RWPE1 (cell line): ENCODE measurements at regions not wholly inside any gene's neighbourhood (a gene's known extent, or its start where the extent isn't known, plus 50 kb on each side); places are given as distances from the start of the nearest gene placed in this dataset.
"Not testable (repeated sequence)": the region's sequence is repeated elsewhere in the genome, so short reads cannot be mapped to it uniquely, and the experiment has no call there.

ENCODE experiments used
- CTCF ChIA-PET: fragments of 350-600 bp; sonication (Branson Sonifier 250); formaldehyde crosslinking; extraction: SDS; loops from one replicate; lab custom pipeline; 2021; lab: Yijun Ruan, JAX
- POLR2A ChIA-PET: fragments of 400-600 bp; formaldehyde crosslinking; extraction: SDS; loops from one replicate; lab custom pipeline; 2020; ENCODE audit warnings: antibody characterized with exemption; ENCODE audit not compliant: low non-redundant PET; lab: Yijun Ruan, JAX
- DNase-seq: peaks from one replicate; pipeline ENCODE4 v3.0.0; 2012; ENCODE audit warnings: low spot score
- H3K27ac ChIP-seq: fragments of 450-650 bp; 2 replicates; pipeline ENCODE4 v1.5.1; 2017
- CTCF ChIP-seq: fragments of 450-650 bp; conservative IDR thresholded peaks from 2 replicates; pipeline ENCODE4 v1.5.1; 2017; ENCODE audit warnings: low read depth, mild to moderate bottlenecking

GRCh38 chr3:96510334-96510733, 304.1 kb upstream of the EPHA6 start:
- ChIA-PET CTCF (no interaction called here), POLR2A (no interaction called here)
- no peak overlapping the region for H3K27ac ChIP-seq
- TF ChIP-seq CTCF: no peak
- no peak for DNase-seq

DNA sequence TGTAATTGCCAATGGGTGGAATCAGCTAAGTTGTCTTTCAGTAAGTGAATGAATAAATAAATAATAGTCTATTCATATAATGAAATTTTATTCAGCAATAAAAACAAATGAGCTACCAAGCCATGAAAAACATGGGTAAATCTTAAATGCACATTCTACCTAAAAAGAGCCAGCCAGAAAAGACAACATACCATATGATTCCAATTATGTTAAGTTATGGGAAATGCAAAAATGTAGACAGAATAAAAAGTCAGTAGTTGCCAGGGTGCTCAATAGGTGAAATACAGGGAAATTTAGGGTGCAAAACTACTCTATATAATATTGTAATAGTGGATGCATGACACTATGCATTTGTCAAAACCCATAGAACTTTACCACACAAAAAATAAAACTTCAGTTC, 277.2 kb upstream of the EPHA6 start:
- POLR2A ChIA-PET: no interaction called here

DNA sequence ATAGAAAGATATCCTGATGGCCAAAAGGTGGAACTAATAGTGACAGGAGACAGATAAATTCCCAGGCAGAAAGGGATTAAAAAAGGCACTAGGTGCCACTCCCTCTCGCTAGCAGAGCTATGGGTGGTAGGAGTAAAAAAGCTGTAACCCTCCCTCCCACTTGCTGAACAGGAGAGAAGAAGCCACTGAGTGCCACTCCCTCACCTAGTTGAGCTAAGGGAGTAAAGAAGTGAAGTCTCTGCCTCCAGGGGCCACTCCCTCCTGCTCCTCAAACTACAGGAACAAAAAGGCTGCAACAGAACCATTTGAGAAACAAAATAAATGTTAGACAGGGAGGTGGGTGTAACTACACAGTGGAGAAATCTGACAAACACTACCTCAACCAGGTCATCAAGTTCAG, 276.2 kb upstream of the EPHA6 start:
- DNase-seq: no peak
- ChIA-PET CTCF (no interaction called here), POLR2A (no interaction called here)
- no peak overlapping the region for H3K27ac ChIP-seq
- TF ChIP-seq CTCF: no peak

More for the DNA sequence above, 277.2 kb upstream of the EPHA6 start:
- CTCF ChIA-PET: no interaction called here
- TF ChIP-seq CTCF: no peak
- H3K27ac ChIP-seq: no peak overlapping the region
- DNase-seq: no peak

DNA sequence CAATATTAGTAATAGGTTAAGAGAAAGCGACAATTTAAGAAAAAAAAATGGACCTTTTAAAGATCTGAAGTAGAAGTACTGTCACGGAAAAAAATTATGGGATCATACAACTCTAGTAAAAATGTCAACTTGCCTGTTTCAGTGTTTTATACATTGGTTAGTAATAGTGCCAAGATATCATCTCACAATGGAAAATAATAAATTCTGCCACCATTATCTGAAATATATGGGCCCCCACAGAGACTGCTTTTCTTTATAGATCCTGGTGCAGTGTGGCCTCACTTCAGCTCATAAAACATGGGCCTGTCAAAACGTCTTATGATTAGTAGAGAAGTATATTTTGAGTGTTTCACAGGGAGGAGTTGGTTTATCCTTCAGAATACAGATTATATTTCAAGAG, 266.3 kb upstream of the EPHA6 start:
- POLR2A ChIA-PET: no interaction called here
- DNase-seq: no peak
- CTCF ChIA-PET: interaction anchor here (0.6 kb wide), 1 partner anchor 659 kb away, joined by 3 read pairs; no protein-coding TSS in a partner anchor
- H3K27ac ChIP-seq: no peak overlapping the region
- no peak for TF ChIP-seq CTCF

DNA sequence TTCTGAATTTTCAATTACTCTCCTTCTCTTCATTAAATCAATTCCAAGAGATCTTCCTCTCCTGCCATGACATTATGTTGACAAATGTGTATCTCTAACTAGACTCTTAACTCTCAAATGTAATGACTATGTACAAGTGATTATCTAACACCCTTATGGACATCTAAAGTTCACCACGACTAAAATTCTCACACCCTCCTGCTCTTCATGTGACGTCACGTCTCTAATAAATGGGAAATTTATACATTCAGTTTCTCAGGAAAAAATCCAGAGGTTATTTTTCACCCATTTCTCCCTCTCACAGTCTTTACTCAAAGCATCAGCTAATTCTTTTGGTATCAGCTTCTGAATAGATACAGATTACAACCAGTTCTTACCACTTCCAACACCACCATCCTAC, 237.5 kb upstream of the EPHA6 start:
- TF ChIP-seq CTCF: no peak
- ChIA-PET POLR2A (no interaction called here), CTCF (no interaction called here)
- DNase-seq: no peak
- H3K27ac ChIP-seq: no peak overlapping the region

DNA sequence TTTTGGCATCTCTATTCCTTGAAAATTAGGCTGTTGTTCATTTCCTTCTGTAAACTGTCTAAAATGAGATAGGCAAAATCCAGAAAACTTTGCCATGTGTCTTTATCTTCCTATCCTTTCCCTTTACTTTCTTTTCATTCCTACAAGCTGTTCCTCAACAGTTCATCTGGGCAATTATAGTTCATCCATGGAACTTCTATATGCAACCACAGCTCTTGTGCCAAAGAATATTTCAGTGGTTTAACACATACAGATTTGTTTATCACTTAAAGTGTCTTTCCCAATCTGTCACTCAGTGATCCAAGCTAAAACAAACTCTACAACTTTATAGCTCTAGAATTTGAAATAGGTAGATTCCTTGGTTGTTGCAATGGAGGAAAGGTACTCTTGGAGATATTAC, 230.3 kb upstream of the EPHA6 start:
- POLR2A ChIA-PET: no interaction called here
- CTCF ChIA-PET: interaction anchor here (0.7 to 0.8 kb wide), 2 partner anchors 175 to 508 kb away, joined by 3 to 4 read pairs; no protein-coding TSS in a partner anchor
- no peak for TF ChIP-seq CTCF
- no peak for DNase-seq
- H3K27ac ChIP-seq: no peak overlapping the region

GRCh38 chr3:96606865-96607264, 207.5 kb upstream of the EPHA6 start:
- CTCF ChIA-PET, DNase-seq, POLR2A ChIA-PET, H3K27ac ChIP-seq: not testable (repeated sequence)
